ENCODE measurements at regions not wholly inside any gene's neighbourhood (a gene's known extent, or its start where the extent isn't known, plus 50 kb on each side); places are given as distances from the start of the nearest gene placed in this dataset.

GRCh38 chr19:31085125-31085524 is 264.1 kb downstream of the TSHZ3 start:
- Mint-ChIP-seq H3K27me3 (ENCODE audit: low read depth) (no peaks in the 10 kb centered on the region; the same call in 1 of the 2 replicates), H3K4me1 (no peaks in the 10 kb centered on the region), H3K4me3 (no peak overlapping the region), H3K9me3 (no peaks in the 10 kb centered on the region), H3K27ac (no peak overlapping the region), H3K36me3 (ENCODE audit: insufficient read depth in 1 of 3, low read depth in 3 of 3) (no peaks in the 10 kb centered on the region)
- H3K9me3 ChIP-seq (ENCODE audit: control insufficient read depth, low read depth, low read length) = no peaks in the 10 kb centered on the region
- H3K23ac ChIP-seq (ENCODE audit: insufficient read length, low read depth, low read length) = no peak overlapping the region
- no CpG with 5 or more reads among the region's 4 CpGs for WGBS (ENCODE audit: extremely low coverage, insufficient read length, low lambda C conversion rate)
- H3K27ac ChIP-seq (ENCODE audit: insufficient read length, low read depth, low read length) = no peak overlapping the region
- no peak overlapping the region for H4K5ac ChIP-seq (ENCODE audit: insufficient read length, low read depth, low read length)
- no peaks in the 10 kb centered on the region for H4K20me1 ChIP-seq (ENCODE audit: control insufficient read depth, insufficient read depth, insufficient read length)
- no peak overlapping the region for H3K18ac ChIP-seq (ENCODE audit: insufficient read length, low read depth, low read length)
- H3K9ac ChIP-seq (ENCODE audit: extremely low read depth, insufficient read length, low read length) = no peak overlapping the region
- TF ChIP-seq, protein P1, sequence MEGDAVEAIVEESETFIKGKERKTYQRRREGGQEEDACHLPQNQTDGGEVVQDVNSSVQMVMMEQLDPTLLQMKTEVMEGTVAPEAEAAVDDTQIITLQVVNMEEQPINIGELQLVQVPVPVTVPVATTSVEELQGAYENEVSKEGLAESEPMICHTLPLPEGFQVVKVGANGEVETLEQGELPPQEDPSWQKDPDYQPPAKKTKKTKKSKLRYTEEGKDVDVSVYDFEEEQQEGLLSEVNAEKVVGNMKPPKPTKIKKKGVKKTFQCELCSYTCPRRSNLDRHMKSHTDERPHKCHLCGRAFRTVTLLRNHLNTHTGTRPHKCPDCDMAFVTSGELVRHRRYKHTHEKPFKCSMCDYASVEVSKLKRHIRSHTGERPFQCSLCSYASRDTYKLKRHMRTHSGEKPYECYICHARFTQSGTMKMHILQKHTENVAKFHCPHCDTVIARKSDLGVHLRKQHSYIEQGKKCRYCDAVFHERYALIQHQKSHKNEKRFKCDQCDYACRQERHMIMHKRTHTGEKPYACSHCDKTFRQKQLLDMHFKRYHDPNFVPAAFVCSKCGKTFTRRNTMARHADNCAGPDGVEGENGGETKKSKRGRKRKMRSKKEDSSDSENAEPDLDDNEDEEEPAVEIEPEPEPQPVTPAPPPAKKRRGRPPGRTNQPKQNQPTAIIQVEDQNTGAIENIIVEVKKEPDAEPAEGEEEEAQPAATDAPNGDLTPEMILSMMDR (conservative IDR thresholded peaks at IDR 0.05) = no peak
- no peak overlapping the region for H2BK15ac ChIP-seq (ENCODE audit: low read depth, low read length)
- no peak overlapping the region for H4K91ac ChIP-seq (ENCODE audit: insufficient read length, low read depth, low read length)
- H3K4me1 ChIP-seq (ENCODE audit: insufficient read depth, low read length) = no peaks in the 10 kb centered on the region
- no peak overlapping the region for H2AFZ ChIP-seq (ENCODE audit: low read length)
- no peak overlapping the region for H2BK20ac ChIP-seq (ENCODE audit: low read depth, low read length, poor library complexity, severe bottlenecking)
- H3K4me2 ChIP-seq (ENCODE audit: insufficient read depth, insufficient read length, low read length) = no peak overlapping the region
- no peak overlapping the region for H2BK12ac ChIP-seq (ENCODE audit: insufficient read length, low read depth, low read length)
- H3K14ac ChIP-seq (ENCODE audit: insufficient read depth, low read length) = no peak overlapping the region
- H3K23me2 ChIP-seq (ENCODE audit: insufficient read length, low read depth, low read length, poor library complexity, severe bottlenecking) = no peaks in the 10 kb centered on the region
- no peaks in the 10 kb centered on the region for H3K27me3 ChIP-seq (ENCODE audit: insufficient read depth, low read length)
- no peak for DNase-seq
- no peaks in the 10 kb centered on the region for H3K79me1 ChIP-seq (ENCODE audit: insufficient read depth, low read depth, low read length, poor library complexity, severe bottlenecking)
- H2BK5ac ChIP-seq (ENCODE audit: insufficient read length, low read length) = no peak overlapping the region
- no peak overlapping the region for H3T11ph ChIP-seq (ENCODE audit: low read length)
- H4K8ac ChIP-seq (replicated peaks; ENCODE audit: insufficient read length, low read depth, low read length) = no peak overlapping the region
- no peaks in the 10 kb centered on the region for H3K79me2 ChIP-seq (ENCODE audit: insufficient read depth, low read length)
- no peak overlapping the region for H2AK5ac ChIP-seq (ENCODE audit: insufficient read length, low read length)
- no peak overlapping the region for H2BK120ac ChIP-seq (ENCODE audit: low read depth, low read length, poor library complexity, severe bottlenecking)
- no peak overlapping the region for H3K4ac ChIP-seq (ENCODE audit: low read depth, low read length)
- no peak overlapping the region for H3K56ac ChIP-seq (ENCODE audit: insufficient read length, low read depth, low read length)

Data from H9 (cell line).